Gastroesophageal sphincter (tissue), 4 donors: ENCODE measurements at regions not wholly inside any gene's neighbourhood (a gene's known extent, or its start where the extent isn't known, plus 50 kb on each side); places are given as distances from the start of the nearest gene placed in this dataset.

Experiments
- ATAC-seq: fragments of 150-250 bp; one replicate; pipeline ENCODE4 v1.9.1; 2016; ENCODE audit warnings: mild to moderate bottlenecking, moderate library complexity
- H3K27ac ChIP-seq, 4 donors: fragments of 200-600 bp; sonication (generic) in 3 of 4; 1 replicate in 3 of 4; 2 replicates in 1 of 4; pipeline ENCODE4 v1.5.1; 2016 to 2019
- H3K27me3 ChIP-seq: fragments of 200-600 bp; sonication (generic); one replicate; pipeline ENCODE4 v1.5.1; 2019
- H3K36me3 ChIP-seq, 2 donors: fragments of 200-600 bp; sonication (generic); one replicate each; pipeline ENCODE4 v1.5.1; 2019; ENCODE audit warnings: control low read depth in 1 of 2
- H3K4me1 ChIP-seq, 3 donors: fragments of 200-600 bp; sonication (generic); 1 replicate in 2 of 3; 2 replicates in 1 of 3; pipeline ENCODE4 v1.5.1; 2016 to 2019; ENCODE audit warnings: control low read depth in 2 of 3
- H3K4me3 ChIP-seq, 2 donors: fragments of 200-600 bp; sonication (generic); one replicate each; pipeline ENCODE4 v1.5.1; 2019; ENCODE audit warnings: mild to moderate bottlenecking in 1 of 2, moderate library complexity in 1 of 2
- H3K9me3 ChIP-seq, 3 donors: fragments of 200-600 bp; sonication (generic); one replicate each; pipeline ENCODE4 v1.5.1; 2017 to 2019; ENCODE audit warnings: control low read depth in 2 of 3
- EP300 ChIP-seq: sonication (generic); formaldehyde crosslinking; IDR thresholded peaks from one replicate; pipeline ENCODE4 v1.6.1; 2017; ENCODE audit warnings: antibody characterized with exemption, mild to moderate bottlenecking
- POLR2A ChIP-seq, 2 donors: fragments of 450-650 bp; IDR thresholded peaks; one replicate each; pipeline ENCODE4 v1.6.1; 2017; ENCODE audit warnings: antibody characterized with exemption in 2 of 2, mild to moderate bottlenecking in 2 of 2, moderate library complexity in 1 of 2
- POLR2AphosphoS5 ChIP-seq: sonication (generic); formaldehyde crosslinking; IDR thresholded peaks from one replicate; pipeline ENCODE4 v1.6.1; 2017; ENCODE audit warnings: antibody characterized with exemption
- WGBS, 2 donors: methylation state at CpG; one replicate each; pipeline ENCODE4 v1.1.5; 2018; ENCODE audit warnings: low coverage in 1 of 2; 5-methylcytosine and 5-hydroxymethylcytosine counted together
- TF ChIP-seq, protein P1 (sequence below), 4 experiments: fragments of 200-600 bp in 2 of 4; fragments of 450-650 bp in 2 of 4; sonication (generic) in 1 of 4; IDR thresholded peaks; one replicate each; pipeline ENCODE4 v1.5.1; 2017 to 2019; ENCODE audit warnings: antibody characterized with exemption in 4 of 4, mild to moderate bottlenecking in 2 of 4, moderate library complexity in 2 of 4

GRCh38 chr5:68015381-68016302 lies 199.9 kb upstream of the PIK3R1 start:
- WGBS, 2 donors: 65 to 88% methylated on average over 5 to 6 of the region's 6 CpGs
- ATAC-seq: no peak
- H3K4me1 ChIP-seq: peaks cover 0 to 6% (median 0%) of the 10 kb centered on the region in 3 donors
- no peak overlapping the region for H3K27ac ChIP-seq
- H3K9me3 ChIP-seq: no peaks in the 10 kb centered on the region
- no peak overlapping the region for H3K4me3 ChIP-seq
- H3K36me3 ChIP-seq: no peaks in the 10 kb centered on the region
- no peak for TF ChIP-seq POLR2A (IDR thresholded peaks at IDR 0.05)
- TF ChIP-seq EP300: no peak
- TF ChIP-seq POLR2AphosphoS5: no peak
- no peaks in the 10 kb centered on the region for H3K27me3 ChIP-seq

DNA sequence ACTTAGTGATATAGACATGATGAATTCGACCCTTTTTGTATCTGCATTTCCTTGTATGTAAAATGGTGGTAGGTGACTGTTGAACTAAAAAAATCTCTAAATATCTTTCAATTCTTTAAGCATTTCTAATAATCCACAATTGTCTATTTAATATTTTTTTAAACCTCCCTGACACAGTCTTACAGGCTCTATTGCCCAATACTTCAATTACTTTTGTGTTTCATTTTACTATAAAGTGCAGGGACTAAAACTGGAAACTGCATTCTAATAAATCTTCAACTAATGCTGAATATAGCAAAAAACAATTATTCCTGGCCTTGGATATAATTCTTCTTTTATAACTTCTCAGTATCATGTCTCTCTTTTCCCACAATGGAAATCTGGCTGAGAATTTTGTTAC lies 202.7 kb upstream of the PIK3R1 start:
- Histone ChIP-seq H3K4me1 (peaks cover 0 to 5% (median 0%) of the 10 kb centered on the region in 3 donors), H3K36me3 (no peaks in the 10 kb centered on the region), H3K27me3 (no peaks in the 10 kb centered on the region), H3K9me3 (no peaks in the 10 kb centered on the region), H3K4me3 (no peak overlapping the region), H3K27ac (no peak overlapping the region)
- no peak for ATAC-seq
- TF ChIP-seq, protein P1, sequence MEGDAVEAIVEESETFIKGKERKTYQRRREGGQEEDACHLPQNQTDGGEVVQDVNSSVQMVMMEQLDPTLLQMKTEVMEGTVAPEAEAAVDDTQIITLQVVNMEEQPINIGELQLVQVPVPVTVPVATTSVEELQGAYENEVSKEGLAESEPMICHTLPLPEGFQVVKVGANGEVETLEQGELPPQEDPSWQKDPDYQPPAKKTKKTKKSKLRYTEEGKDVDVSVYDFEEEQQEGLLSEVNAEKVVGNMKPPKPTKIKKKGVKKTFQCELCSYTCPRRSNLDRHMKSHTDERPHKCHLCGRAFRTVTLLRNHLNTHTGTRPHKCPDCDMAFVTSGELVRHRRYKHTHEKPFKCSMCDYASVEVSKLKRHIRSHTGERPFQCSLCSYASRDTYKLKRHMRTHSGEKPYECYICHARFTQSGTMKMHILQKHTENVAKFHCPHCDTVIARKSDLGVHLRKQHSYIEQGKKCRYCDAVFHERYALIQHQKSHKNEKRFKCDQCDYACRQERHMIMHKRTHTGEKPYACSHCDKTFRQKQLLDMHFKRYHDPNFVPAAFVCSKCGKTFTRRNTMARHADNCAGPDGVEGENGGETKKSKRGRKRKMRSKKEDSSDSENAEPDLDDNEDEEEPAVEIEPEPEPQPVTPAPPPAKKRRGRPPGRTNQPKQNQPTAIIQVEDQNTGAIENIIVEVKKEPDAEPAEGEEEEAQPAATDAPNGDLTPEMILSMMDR (IDR thresholded peaks at IDR 0.05): no peak
- TF ChIP-seq EP300 (no peak), POLR2AphosphoS5 (no peak), POLR2A (IDR thresholded peaks at IDR 0.05) (no peak)
- 63 to 100% methylated on average over 1 of the region's 1 CpG for WGBS, 2 donors

DNA sequence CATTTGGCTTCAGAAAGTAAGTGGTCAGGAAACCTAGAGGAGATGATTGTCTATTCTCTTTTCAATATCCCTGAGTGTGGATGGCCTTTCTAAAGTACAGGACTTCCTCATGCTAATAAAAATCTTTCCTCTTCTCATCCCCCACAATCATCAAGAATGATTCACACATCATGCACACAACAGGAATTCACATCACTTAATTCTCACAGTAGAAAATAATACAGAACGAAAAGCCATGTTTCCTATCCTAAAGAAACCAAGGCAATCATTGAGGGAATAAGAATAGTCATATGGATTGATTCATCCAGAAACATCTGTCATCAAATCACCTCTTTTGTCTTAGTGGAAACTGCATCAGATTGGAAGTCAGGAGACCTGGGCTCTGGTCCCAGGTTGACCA lies 203.1 kb upstream of the PIK3R1 start:
- H3K4me1 ChIP-seq: peaks cover 0 to 5% (median 0%) of the 10 kb centered on the region in 3 donors
- no peaks in the 10 kb centered on the region for H3K36me3 ChIP-seq
- no peak overlapping the region for H3K4me3 ChIP-seq
- no peaks in the 10 kb centered on the region for H3K9me3 ChIP-seq
- 67% methylated on average over 1 of the region's 1 CpG; no CpG with 5 or more reads in 1 of the 2 donors for WGBS, 2 donors
- H3K27me3 ChIP-seq: no peaks in the 10 kb centered on the region
- no peak for TF ChIP-seq POLR2AphosphoS5
- TF ChIP-seq POLR2A (IDR thresholded peaks at IDR 0.05): no peak
- TF ChIP-seq, protein P1 (IDR thresholded peaks at IDR 0.05): no peak
- no peak for TF ChIP-seq EP300
- ATAC-seq: no peak
- no peak overlapping the region for H3K27ac ChIP-seq

DNA sequence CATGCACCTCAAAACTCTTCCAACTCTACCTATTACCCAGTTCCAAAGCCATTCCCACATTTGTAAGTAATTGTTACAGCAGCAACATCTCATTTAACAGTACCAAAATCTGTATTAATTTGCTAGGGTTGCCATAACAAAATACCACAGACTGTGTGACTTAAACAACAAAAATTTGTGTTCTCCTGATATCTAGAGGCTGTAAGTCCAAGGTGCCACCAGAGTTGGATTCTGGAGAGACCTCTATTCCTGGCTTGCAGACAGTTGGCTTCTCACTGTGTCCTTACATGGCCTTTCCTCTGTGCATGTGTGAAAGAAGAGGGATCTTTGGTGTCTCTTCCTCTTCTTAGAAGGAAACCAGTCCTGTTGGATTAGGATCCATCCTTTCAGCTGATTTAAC lies 203.8 kb upstream of the PIK3R1 start:
- ATAC-seq: no peak
- peaks cover 0 to 5% (median 0%) of the 10 kb centered on the region in 3 donors for H3K4me1 ChIP-seq

GRCh38 chr5:68011259-68011760 lies 204.2 kb upstream of the PIK3R1 start:
- H3K4me1 ChIP-seq: peaks cover 0 to 5% (median 0%) of the 10 kb centered on the region in 3 donors
- H3K4me3 ChIP-seq: no peak overlapping the region
- no peaks in the 10 kb centered on the region for H3K36me3 ChIP-seq
- H3K9me3 ChIP-seq: no peaks in the 10 kb centered on the region
- H3K27me3 ChIP-seq: no peaks in the 10 kb centered on the region
- ATAC-seq: no peak
- H3K27ac ChIP-seq: no peak overlapping the region
- 95 to 100% methylated on average over 2 of the region's 2 CpGs for WGBS, 2 donors
- TF ChIP-seq EP300: no peak
- TF ChIP-seq POLR2AphosphoS5: no peak

More for the DNA sequence above, 203.8 kb upstream of the PIK3R1 start:
- Histone ChIP-seq H3K27ac (no peak overlapping the region), H3K9me3 (no peaks in the 10 kb centered on the region), H3K27me3 (no peaks in the 10 kb centered on the region), H3K4me3 (no peak overlapping the region), H3K36me3 (no peaks in the 10 kb centered on the region)
- TF ChIP-seq, protein P1 (IDR thresholded peaks at IDR 0.05): no peak
- TF ChIP-seq POLR2A (IDR thresholded peaks at IDR 0.05): no peak

GRCh38 chr5:68010740-68011139 lies 204.8 kb upstream of the PIK3R1 start:
- peaks cover 0 to 5% (median 0%) of the 10 kb centered on the region in 3 donors for H3K4me1 ChIP-seq
- WGBS, 2 donors: 80 to 89% methylated on average over 1 to 2 of the region's 2 CpGs

More at GRCh38 chr5:68010740-68011139, 204.8 kb upstream of the PIK3R1 start:
- no peak for ATAC-seq
- H3K4me3 ChIP-seq: no peak overlapping the region
- H3K9me3 ChIP-seq: no peaks in the 10 kb centered on the region
- no peak overlapping the region for H3K27ac ChIP-seq
- no peak for TF ChIP-seq EP300
- no peak for TF ChIP-seq POLR2A (IDR thresholded peaks at IDR 0.05)
- no peaks in the 10 kb centered on the region for H3K36me3 ChIP-seq
- no peaks in the 10 kb centered on the region for H3K27me3 ChIP-seq
